HG02610 (cell line): ENCODE measurements at regions not wholly inside any gene's neighbourhood (a gene's known extent, or its start where the extent isn't known, plus 50 kb on each side); places are given as distances from the start of the nearest gene placed in this dataset.
"Not testable (repeated sequence)": the region's sequence is repeated elsewhere in the genome, so short reads cannot be mapped to it uniquely, and the experiment has no call there.

Source experiments
- ATAC-seq: cut with Tn5 transposase; IDR thresholded peaks from one replicate; pipeline ENCODE4 v1.9.1; 2021; ENCODE audit warnings: mild to moderate bottlenecking, moderate library complexity; ENCODE audit not compliant: unreplicated experiment

- no peak for ATAC-seq
These were observed 703.8 kb upstream of the CRIM1 start for GRCh38 chr2:35651688-35652323.

DNA sequence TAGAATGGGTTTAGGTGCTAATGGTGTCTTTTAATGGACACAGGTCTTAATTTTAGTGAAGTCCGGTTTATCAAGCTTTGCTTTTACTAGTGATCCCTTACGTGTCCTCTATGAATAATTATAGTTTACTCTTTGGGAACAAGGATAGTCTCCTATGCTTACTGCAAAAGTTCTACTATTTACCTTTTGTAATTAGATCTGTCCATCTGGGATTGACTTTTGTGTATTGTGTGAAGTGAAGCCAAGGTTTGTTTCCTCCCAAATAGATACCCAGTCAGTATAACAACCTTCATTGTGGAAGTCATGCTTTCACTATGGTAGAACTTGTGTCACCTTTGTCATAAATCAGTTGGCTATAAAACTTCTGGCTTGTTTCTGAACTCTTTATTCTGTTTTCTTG, 740.9 kb upstream of the CRIM1 start:
- no peak for ATAC-seq

DNA sequence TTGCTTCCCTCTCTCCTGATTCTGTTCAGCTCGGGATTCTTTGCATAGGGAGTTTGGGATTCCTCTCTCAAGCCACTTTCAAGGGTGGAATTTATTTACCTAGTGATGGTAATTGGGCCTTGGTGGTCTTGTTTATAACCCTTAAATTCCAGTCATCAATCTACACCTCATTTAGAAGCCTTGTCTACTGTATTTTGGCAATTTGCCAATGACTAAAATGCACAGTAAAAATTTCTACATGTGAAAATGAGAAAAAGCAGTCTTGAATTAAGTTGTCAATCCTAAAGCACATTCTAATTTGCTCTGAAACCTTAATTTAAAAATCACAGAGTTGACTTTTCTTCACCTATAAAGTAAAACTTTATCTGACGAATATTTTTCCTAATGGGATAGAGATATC, 749.2 kb upstream of the CRIM1 start:
- ATAC-seq = no peak

DNA sequence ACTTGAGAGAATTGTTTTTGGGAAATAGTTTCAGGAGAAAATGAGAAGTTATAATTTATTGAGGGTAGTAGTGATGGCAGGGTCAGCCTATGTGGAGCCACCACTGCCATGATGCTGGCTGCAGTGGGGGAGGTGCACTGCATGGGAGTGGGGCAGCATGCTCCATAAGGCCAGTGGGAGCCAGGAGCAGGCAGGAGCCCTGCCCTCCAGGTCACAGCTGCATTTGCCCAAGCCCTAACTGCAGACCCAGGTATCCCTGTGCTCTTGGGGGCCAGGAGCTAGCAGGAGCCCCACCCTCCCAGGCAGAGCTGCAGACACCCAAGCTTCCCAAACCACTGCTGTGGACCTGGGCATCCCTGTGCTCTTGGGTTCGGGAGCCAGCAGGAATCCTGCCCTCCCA, 757.3 kb upstream of the CRIM1 start:
- ATAC-seq = no peak

- ATAC-seq = no peak
These were observed 763.7 kb upstream of the CRIM1 start for GRCh38 chr2:35591886-35592285.

DNA sequence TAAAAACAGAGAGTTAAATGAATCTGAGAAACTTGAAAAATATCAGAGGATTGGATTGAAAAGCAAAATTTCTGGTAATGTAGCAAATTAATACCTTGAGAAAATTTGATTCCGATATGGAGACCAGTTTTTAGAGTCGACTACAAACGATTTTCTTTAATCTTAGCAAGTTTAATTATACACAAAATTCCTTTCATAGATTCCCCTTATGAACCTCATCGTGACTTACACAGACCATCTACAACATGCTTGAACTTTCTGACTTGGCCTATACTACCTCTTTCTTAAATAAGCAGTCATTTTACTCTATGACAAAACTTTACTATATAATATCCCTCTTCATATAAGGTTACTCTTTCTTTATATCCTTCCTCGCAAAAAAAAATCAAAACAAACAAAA, 769.6 kb upstream of the CRIM1 start:
- ATAC-seq = no peak

DNA sequence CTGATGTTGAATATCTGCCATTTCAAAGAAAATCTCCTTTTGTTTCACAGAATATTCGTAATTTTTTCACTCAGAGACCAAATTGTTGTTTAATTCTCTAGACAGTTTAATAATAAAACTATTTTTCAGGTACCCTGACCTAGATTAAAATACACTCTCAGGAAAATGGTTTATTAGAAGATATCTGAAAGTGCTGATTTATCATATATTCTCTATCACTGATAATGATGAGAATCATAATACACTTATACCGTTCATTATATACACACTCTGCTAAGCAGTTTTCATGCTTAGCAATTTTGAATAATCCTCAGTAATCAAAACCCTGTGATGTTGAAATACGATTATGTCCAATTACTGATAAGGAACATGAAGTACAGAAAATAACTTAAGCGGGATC, 772.9 kb upstream of the CRIM1 start:
- no peak for ATAC-seq

- no peak for ATAC-seq
These were observed 774.6 kb upstream of the CRIM1 start for GRCh38 chr2:35580956-35581355.

GRCh38 chr2:35568574-35568973, 787.0 kb upstream of the CRIM1 start:
- ATAC-seq = not testable (repeated sequence)

- ATAC-seq = no peak
These were observed 793.1 kb upstream of the CRIM1 start for GRCh38 chr2:35562488-35562887.

DNA sequence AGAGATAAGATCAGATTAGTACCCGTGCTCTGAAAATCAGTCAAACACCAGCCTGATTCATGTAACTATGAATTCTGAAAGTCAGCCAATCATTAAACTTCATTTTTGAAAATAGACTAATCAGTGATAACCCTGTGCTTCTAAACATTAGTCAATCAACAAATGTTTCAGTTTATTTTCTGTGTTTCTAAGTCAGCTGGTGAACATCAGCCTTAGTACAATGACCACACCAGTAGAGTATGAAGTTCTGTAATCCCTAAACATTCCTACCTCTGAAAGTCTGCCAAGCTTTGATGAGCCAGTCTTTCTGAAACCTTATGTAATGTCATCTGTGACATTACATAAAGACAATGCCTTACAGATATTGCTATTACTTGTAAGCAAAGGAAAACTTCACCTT, 807.4 kb upstream of the CRIM1 start:
- no peak for ATAC-seq

GRCh38 chr2:35545301-35545700, 810.3 kb upstream of the CRIM1 start:
- ATAC-seq = no peak

- no peak for ATAC-seq
These were observed 816.8 kb upstream of the CRIM1 start for GRCh38 chr2:35538796-35539195.

DNA sequence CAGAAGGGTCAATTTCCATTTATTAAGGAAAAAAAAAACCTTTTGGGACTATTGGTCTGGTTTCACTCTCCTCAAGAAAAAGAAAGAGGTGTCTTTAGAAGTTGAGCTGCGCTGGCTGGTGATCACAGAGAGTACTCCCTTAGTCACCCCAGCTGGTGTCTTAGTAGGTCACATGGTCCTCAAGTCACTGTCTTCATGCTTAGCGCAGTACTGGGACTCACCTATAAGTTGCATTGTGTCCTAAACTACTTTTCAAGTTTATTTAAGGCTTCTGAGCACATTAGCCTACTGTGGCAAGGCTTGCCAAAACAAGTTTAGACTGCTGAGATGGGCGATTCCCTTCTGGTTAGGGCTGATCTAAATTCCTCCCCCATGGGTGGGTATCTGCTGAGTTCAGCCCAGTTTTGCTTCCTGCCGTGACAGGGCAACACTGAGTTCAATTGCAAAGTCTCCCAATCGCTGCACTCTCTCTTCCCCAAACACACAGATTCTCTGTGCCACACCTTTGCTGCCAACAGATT, 824.9 kb upstream of the CRIM1 start:
- no peak for ATAC-seq

DNA sequence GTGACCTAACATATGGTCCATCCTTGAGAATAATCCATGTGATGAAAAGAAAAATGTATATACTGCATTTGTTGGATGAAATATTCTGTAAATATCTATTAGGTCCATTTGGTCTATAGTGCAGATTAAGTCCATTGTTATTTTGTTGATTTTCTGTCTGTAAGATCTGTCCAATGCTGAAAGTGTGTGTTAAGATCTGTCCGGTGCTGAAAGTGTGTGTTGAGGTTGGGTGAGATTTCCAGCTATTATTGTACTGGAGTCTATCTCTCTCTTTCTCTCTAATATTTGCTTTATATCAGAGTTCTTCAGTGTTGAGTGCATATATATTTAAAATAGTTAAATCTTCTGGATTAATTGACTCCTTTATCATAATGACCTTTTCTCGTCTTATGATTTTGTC, 828.8 kb upstream of the CRIM1 start:
- no peak for ATAC-seq

DNA sequence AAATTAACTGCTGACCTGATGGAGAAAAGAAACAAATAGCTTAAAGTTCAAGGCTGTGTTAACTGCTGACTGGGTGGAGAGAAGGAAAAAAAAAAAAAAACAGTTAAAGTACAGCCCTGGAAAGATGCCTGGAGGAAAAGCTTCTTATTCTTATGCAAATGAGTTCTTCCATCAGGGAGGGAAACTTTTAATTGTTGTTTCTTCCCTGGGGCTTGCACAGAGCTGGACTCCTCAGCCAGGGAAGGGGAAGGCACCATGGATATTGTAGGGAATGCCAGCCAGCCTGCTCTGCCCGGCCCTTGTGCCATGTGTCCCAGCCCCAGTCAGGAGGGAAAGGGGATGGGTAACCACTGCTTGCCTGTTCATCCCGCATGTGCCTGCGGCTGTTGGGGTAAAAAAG, 833.1 kb upstream of the CRIM1 start:
- ATAC-seq = no peak

- no peak for ATAC-seq
These were observed 844.9 kb upstream of the CRIM1 start for GRCh38 chr2:35510636-35511035.

DNA sequence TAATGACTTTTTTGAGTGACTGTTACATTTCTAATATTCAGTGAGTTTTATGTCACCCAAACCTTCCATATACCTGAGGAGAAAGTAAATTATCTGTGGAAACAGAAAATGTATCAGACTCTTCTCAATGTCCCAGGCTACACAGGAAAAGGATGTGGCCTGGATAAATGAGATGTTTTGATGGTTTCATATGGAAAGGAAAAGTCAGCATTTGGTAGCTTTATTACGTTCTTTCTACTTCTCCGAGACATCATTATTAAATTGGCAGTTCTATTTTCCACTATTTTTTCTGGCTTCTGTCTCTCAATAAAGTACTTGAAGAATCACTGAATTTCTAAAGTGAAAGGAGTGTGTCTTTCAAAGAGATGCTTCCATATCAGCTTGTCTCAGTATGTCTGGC, 847.0 kb upstream of the CRIM1 start:
- ATAC-seq = no peak

DNA sequence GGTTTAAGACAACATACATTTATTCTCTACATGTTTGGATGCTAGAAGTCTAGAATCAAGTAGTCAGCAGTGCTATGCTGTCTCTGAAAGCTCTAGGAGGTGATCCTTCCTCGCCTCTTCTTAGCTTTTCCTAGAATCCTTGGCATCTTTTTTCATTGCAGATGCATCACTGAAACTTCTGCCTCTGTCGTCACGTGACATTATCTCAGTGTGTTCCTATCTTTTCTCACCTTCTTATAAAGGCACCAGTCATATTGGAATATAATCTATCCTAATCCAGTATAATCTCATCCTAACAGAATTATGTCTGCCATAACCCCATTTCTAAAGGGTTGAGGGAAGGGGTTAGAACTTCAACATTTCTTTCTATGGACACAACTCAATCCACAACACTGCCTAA, 851.2 kb upstream of the CRIM1 start:
- ATAC-seq = no peak

DNA sequence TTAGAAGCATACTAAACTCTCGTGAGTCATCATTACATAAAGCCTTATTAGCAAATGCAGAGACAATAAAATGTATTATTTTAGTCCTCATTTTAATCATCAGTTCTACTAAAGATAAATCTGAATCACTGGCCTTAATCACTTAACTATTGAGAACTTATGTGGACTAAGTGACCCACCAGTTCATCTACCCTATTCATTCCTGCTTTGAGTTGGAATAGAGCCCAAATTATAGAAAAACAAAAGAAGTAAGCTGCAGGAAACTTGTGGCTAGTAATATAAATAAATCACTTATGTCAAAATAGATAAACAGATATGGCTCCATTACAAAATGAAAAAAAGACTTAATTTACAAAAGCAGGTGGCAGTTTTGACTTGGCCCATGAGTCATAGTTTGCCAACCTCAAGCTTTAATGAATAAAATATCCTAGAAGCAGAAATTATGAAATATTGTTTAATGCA, 851.8 kb upstream of the CRIM1 start:
- no peak for ATAC-seq

DNA sequence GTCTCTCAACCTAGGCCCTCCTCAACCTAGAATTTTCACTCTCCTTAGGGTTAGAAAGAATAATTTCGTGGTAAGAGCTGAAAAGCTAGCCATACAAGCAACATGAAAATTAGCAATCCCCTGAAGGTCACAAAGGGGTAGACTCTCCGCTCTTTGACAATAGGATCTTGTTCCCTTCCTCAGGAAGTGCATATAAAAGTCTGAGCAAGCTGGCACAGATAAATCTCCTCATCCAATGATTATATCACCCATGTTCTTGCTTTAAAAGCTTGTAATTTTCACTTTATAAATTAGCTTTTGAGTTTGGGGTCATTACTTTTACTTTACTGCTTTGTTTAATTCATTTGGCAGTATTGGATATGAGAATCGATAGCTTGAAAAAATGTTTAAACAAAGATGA, 852.3 kb upstream of the CRIM1 start:
- ATAC-seq = no peak

GRCh38 chr2:35501076-35501475, 854.5 kb upstream of the CRIM1 start:
- no peak for ATAC-seq

- no peak for ATAC-seq
These were observed 859.6 kb upstream of the CRIM1 start for GRCh38 chr2:35496022-35496421.
